Endothelial cell of umbilical vein (primary cell): ENCODE measurements at regions not wholly inside any gene's neighbourhood (a gene's known extent, or its start where the extent isn't known, plus 50 kb on each side); places are given as distances from the start of the nearest gene placed in this dataset.

Experiments
- BruUV-seq: library from RNA; stranded (reverse); fragments of 400-500 nt; replicated peaks from 2 replicates; lab custom pipeline; 2021; lab: Mats Ljungman, UMichigan
- CTCF ChIA-PET: fragments of 300-600, 350-600 bp; sonication (Branson Sonifier 250); formaldehyde crosslinking; loops from one replicate; lab custom pipeline; 2021; ENCODE audit warnings: antibody characterized with exemption, inconsistent platforms; lab: Charles Lee
- POLR2A ChIA-PET: fragments of 300-600, 350-600 bp; sonication (Branson Sonifier 250); formaldehyde crosslinking; loops from one replicate; lab custom pipeline; 2021; ENCODE audit warnings: antibody characterized with exemption, inconsistent platforms; lab: Charles Lee
- DNase-seq: peaks from one replicate; pipeline ENCODE4 v3.0.0-alpha.2; 2011; ENCODE audit warnings: low read depth, low spot score
- FAIRE-seq: peaks from 2 replicates; lab custom pipeline; 2011; peaks lifted over from hg19 to GRCh38; lab: Jason Lieb, UNC
- H2AFZ ChIP-seq: 2 replicates; pipeline ENCODE4 v1.6.0; 2012; ENCODE audit warnings: low read depth, low read length, control low read depth, inconsistent platforms
- H3K27ac ChIP-seq: 2 replicates; pipeline ENCODE4 v1.5.1; 2011; ENCODE audit warnings: low read depth, mild to moderate bottlenecking, control low read depth, low read length, moderate library complexity; ENCODE audit not compliant: insufficient read depth
- H3K27me3 ChIP-seq, 2 experiments: 2 replicates each; pipeline versions ENCODE4 v1.6.0 to v1.6.1; 2011; ENCODE audit warnings: low read length in 2 of 2, mixed read lengths in 1 of 2; ENCODE audit not compliant: control insufficient read depth in 2 of 2, insufficient read depth in 2 of 2
- H3K36me3 ChIP-seq, 2 experiments: 2 replicates in 1 of 2; 3 replicates in 1 of 2; pipeline ENCODE4 v1.5.1; 2011; ENCODE audit warnings: low read length in 2 of 2, mild to moderate bottlenecking in 1 of 2, moderate library complexity in 1 of 2; ENCODE audit not compliant: control insufficient read depth in 2 of 2, insufficient read depth in 2 of 2; ENCODE audit errors: extremely low read depth in 1 of 2
- H3K4me1 ChIP-seq: 3 replicates; pipeline ENCODE4 v1.5.1; 2011; ENCODE audit warnings: mild to moderate bottlenecking, low read length; ENCODE audit not compliant: control insufficient read depth, insufficient read depth; ENCODE audit errors: extremely low read depth
- H3K4me2 ChIP-seq: 2 replicates; pipeline ENCODE4 v1.6.1; 2011; ENCODE audit warnings: low read length, control low read depth, mixed read lengths; ENCODE audit not compliant: insufficient read depth
- H3K4me3 ChIP-seq, 3 experiments: fragments of 200-600 bp in 1 of 3; sonication (generic), shearing (Covaris generic) in 1 of 3; replicated peaks in 1 of 3; 2 replicates each; pipeline ENCODE4 v1.5.1; 2011 to 2016; ENCODE audit warnings: control low read depth in 3 of 3, low read length in 3 of 3, mild to moderate bottlenecking in 2 of 3, inconsistent platforms in 1 of 3, low read depth in 1 of 3, moderate library complexity in 1 of 3; ENCODE audit not compliant: insufficient read depth in 1 of 3
- H3K79me2 ChIP-seq: 2 replicates; pipeline ENCODE4 v1.6.0; 2012; ENCODE audit warnings: low read length, inconsistent platforms; ENCODE audit not compliant: control insufficient read depth, insufficient read depth
- H3K9ac ChIP-seq: replicated peaks from 2 replicates; pipeline ENCODE3; 2011; ENCODE audit warnings: low read length, control low read depth; ENCODE audit not compliant: insufficient read depth; ENCODE audit errors: extremely low read depth
- H3K9me1 ChIP-seq: replicated peaks from 3 replicates; pipeline ENCODE4 v1.6.0; 2011; ENCODE audit warnings: mild to moderate bottlenecking, low read length; ENCODE audit not compliant: control insufficient read depth, insufficient read depth; ENCODE audit errors: extremely low read depth
- H3K9me3 ChIP-seq: replicated peaks from 2 replicates; pipeline ENCODE4 v1.5.1; 2012; ENCODE audit warnings: low read length, inconsistent platforms; ENCODE audit not compliant: control insufficient read depth, insufficient read depth
- H4K20me1 ChIP-seq: replicated peaks from 2 replicates; pipeline ENCODE3; 2011; ENCODE audit warnings: mild to moderate bottlenecking, low read length; ENCODE audit not compliant: control insufficient read depth, insufficient read depth; ENCODE audit errors: extremely low read depth
- CTCF ChIP-seq, 2 donors: IDR thresholded peaks; 1 replicate in 1 of 2; 2 replicates in 1 of 2; pipeline ENCODE4 v1.5.1; 2011; ENCODE audit warnings: low read length in 2 of 2, mild to moderate bottlenecking in 2 of 2, moderate library complexity in 2 of 2, control low read depth in 1 of 2, inconsistent platforms in 1 of 2, low read depth in 1 of 2; ENCODE audit not compliant: insufficient read depth in 1 of 2; ENCODE audit errors: extremely low read depth in 1 of 2
- EZH2 ChIP-seq: IDR thresholded peaks from 2 replicates; pipeline ENCODE4 v1.6.1; 2012; ENCODE audit warnings: borderline replicate concordance, low read depth, mild to moderate bottlenecking, moderate library complexity, low read length, inconsistent platforms; ENCODE audit not compliant: severe bottlenecking
- FOS ChIP-seq: IDR thresholded peaks from 2 replicates; pipeline ENCODE4 v1.6.1; 2011; ENCODE audit warnings: mild to moderate bottlenecking, low read length, moderate library complexity, borderline replicate concordance; ENCODE audit not compliant: insufficient read depth
- GATA2 ChIP-seq: IDR thresholded peaks from 2 replicates; pipeline ENCODE4 v1.7.0; 2011; ENCODE audit warnings: low read depth, mild to moderate bottlenecking, moderate library complexity, mixed read lengths, low read length; ENCODE audit not compliant: insufficient read length, insufficient read depth
- JUN ChIP-seq: IDR thresholded peaks from 2 replicates; pipeline ENCODE4 v1.6.1; 2011; ENCODE audit warnings: borderline replicate concordance, low read depth; ENCODE audit not compliant: insufficient read length, insufficient read depth
- MAX ChIP-seq: IDR thresholded peaks from 2 replicates; pipeline ENCODE4 v1.6.1; 2011; ENCODE audit not compliant: insufficient read depth, insufficient read length
- MYC ChIP-seq: IDR thresholded peaks from one replicate; pipeline ENCODE4 v1.6.1; 2011; ENCODE audit warnings: mild to moderate bottlenecking, low read depth, low read length
- POLR2A ChIP-seq: IDR thresholded peaks from 2 replicates; pipeline ENCODE4 v1.6.1; 2012; ENCODE audit warnings: low read depth, mild to moderate bottlenecking, control low read depth, low read length
- POLR2AphosphoS5 ChIP-seq: IDR thresholded peaks from 2 replicates; pipeline ENCODE4 v1.6.1; 2012; ENCODE audit warnings: low read depth, mild to moderate bottlenecking, control low read depth, low read length, moderate library complexity; ENCODE audit not compliant: insufficient read depth
- dilution Hi-C: fragments of 300-500 bp; cut with MboI; formaldehyde crosslinking; loops from one replicate; pipeline ENCODE4 v1.15.0; 2019; ENCODE audit warnings: low sequenced_read_pairs; ENCODE audit not compliant: extremely low pct_ligation_motif_present
- intact Hi-C: fragments of 100-400 bp; cut with micrococcal nuclease; formaldehyde crosslinking; loops from one replicate; pipeline ENCODE4 v1.10.0; 2022

GRCh38 chrX:39973810-39974209, 123.9 kb downstream of the BCOR start:
- dilution Hi-C loops, result no loop called here

GRCh38 chrX:39974270-39974669, 123.5 kb downstream of the BCOR start:
- dilution Hi-C loops, result no loop called here
- POLR2A ChIA-PET, result no interaction called here

More at GRCh38 chrX:39973810-39974209, 123.9 kb downstream of the BCOR start:
- no TSS peak for BruUV-seq
- DNase-seq, result no peak
- TF ChIP-seq MAX (no peak), JUN (no peak)
- no peak overlapping the region for H3K4me2 ChIP-seq
- no peaks in the 10 kb centered on the region for H3K9me3 ChIP-seq
- H3K4me1 ChIP-seq, result peaks cover 20% of the 10 kb centered on the region
- ChIA-PET CTCF (no interaction called here), POLR2A (no interaction called here)
- FAIRE-seq, result no peak
- H2AFZ ChIP-seq, result no peak overlapping the region
- no peaks in the 10 kb centered on the region for H3K9me1 ChIP-seq
- intact Hi-C loops, result no loop called here
- no peak overlapping the region for H3K4me3 ChIP-seq
- no peak overlapping the region for H3K27ac ChIP-seq
- no peaks in the 10 kb centered on the region for H3K36me3 ChIP-seq
- H3K9ac ChIP-seq, result no peak overlapping the region
- no peaks in the 10 kb centered on the region for H4K20me1 ChIP-seq
- H3K79me2 ChIP-seq, result no peaks in the 10 kb centered on the region
- no peaks in the 10 kb centered on the region for H3K27me3 ChIP-seq

More at GRCh38 chrX:39974270-39974669, 123.5 kb downstream of the BCOR start:
- no peak overlapping the region for H2AFZ ChIP-seq
- no peak overlapping the region for H3K27ac ChIP-seq
- H3K9ac ChIP-seq, result no peak overlapping the region
- no peaks in the 10 kb centered on the region for H3K27me3 ChIP-seq
- FAIRE-seq (no peak), DNase-seq (no peak)
- no peaks in the 10 kb centered on the region for H4K20me1 ChIP-seq
- H3K79me2 ChIP-seq, result no peaks in the 10 kb centered on the region
- CTCF ChIA-PET, result no interaction called here
- no peak for TF ChIP-seq GATA2
- no peak for TF ChIP-seq CTCF (IDR thresholded peaks at IDR 0.05; ENCODE audit: extremely low read depth in 1 of 2, insufficient read depth in 1 of 2, low read depth in 1 of 2, low read length in 2 of 2)
- no peak for TF ChIP-seq FOS
- no peak for TF ChIP-seq POLR2A
- no peak for TF ChIP-seq EZH2
- TF ChIP-seq POLR2AphosphoS5, result no peak
- no peak for TF ChIP-seq JUN
- no peak for TF ChIP-seq MYC
- TF ChIP-seq MAX, result no peak
- no peak overlapping the region for H3K4me2 ChIP-seq
- intact Hi-C loops, result no loop called here
- H3K4me3 ChIP-seq, result no peak overlapping the region
- peaks cover 15% of the 10 kb centered on the region for H3K4me1 ChIP-seq
- no peaks in the 10 kb centered on the region for H3K9me1 ChIP-seq
- BruUV-seq, result no TSS peak
- H3K36me3 ChIP-seq, result no peaks in the 10 kb centered on the region
- no peaks in the 10 kb centered on the region for H3K9me3 ChIP-seq
